ENCODE measurements at regions not wholly inside any gene's neighbourhood (a gene's known extent, or its start where the extent isn't known, plus 50 kb on each side); places are given as distances from the start of the nearest gene placed in this dataset.
A peak's percentile ranks its signal among the peaks of the same experiment; 100 is the strongest.

DNA sequence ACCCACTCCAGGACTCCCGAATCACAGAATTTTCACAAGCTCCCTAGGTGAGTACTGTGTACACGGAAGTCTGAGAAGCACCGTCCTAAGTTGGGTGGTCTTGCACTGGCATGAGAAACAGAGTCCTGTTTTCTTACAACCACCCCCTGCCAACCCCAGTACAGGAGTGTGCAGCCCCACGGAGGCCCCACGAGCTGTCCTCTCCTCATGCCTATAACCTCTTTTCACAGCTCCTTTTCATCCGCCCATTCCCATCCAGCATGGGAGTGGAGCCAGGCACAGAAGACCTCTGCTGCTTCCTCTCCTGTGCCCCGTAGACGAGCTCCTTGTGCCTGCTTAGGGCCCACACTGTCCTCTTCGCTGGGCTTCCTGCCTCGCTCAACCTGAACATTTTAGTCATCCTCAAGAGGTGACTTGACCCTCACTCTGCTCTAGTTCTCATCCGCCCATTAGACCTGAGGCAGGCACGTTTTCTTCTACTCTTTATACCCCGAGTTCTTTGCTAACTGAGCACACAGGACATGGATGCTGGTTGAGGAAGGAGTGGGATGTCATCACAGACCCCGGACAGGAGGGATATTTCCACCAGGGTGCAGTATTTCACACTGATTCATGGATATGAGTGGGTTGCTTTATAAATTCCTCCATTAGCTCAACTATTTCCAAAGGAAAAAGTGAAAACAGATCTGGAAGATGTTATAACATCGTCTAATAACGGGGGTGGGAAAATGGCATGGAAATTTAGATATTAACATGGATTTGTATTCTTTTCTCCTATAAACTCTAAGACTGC lies 160.5 kb downstream of the TTLL2 start:
- no peaks in the 10 kb centered on the region for H3K9me3 ChIP-seq
- no peak overlapping the region for H3K27ac ChIP-seq
- H3K9ac ChIP-seq (ENCODE audit: low read depth in 2 of 2, low read length in 2 of 2): no peak overlapping the region
- TF ChIP-seq, protein P1, sequence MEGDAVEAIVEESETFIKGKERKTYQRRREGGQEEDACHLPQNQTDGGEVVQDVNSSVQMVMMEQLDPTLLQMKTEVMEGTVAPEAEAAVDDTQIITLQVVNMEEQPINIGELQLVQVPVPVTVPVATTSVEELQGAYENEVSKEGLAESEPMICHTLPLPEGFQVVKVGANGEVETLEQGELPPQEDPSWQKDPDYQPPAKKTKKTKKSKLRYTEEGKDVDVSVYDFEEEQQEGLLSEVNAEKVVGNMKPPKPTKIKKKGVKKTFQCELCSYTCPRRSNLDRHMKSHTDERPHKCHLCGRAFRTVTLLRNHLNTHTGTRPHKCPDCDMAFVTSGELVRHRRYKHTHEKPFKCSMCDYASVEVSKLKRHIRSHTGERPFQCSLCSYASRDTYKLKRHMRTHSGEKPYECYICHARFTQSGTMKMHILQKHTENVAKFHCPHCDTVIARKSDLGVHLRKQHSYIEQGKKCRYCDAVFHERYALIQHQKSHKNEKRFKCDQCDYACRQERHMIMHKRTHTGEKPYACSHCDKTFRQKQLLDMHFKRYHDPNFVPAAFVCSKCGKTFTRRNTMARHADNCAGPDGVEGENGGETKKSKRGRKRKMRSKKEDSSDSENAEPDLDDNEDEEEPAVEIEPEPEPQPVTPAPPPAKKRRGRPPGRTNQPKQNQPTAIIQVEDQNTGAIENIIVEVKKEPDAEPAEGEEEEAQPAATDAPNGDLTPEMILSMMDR (IDR thresholded peaks at IDR 0.05): peak; percentile 14
- no peaks in the 10 kb centered on the region for H3K27me3 ChIP-seq
- H3K4me3 ChIP-seq: no peak overlapping the region
- H3K36me3 ChIP-seq: no peaks in the 10 kb centered on the region
- intact Hi-C loops (cut with DNase I): loop anchor here (5.0 kb wide), 1 partner anchor 412 kb away; no protein-coding TSS in a partner anchor
- DNase-seq: no peak
- H3K4me1 ChIP-seq: no peaks in the 10 kb centered on the region

- Histone ChIP-seq H3K9me3 (no peaks in the 10 kb centered on the region), H3K27ac (no peak overlapping the region), H3K4me1 (no peaks in the 10 kb centered on the region), H3K9ac (ENCODE audit: low read depth in 2 of 2, low read length in 2 of 2) (no peak overlapping the region), H3K36me3 (no peaks in the 10 kb centered on the region), H3K4me3 (no peak overlapping the region), H3K27me3 (no peaks in the 10 kb centered on the region)
- TF ChIP-seq, protein P1 (IDR thresholded peaks at IDR 0.05): no peak
- no peak for DNase-seq
- intact Hi-C loops (cut with DNase I): loop anchor here (5.0 kb wide), 1 partner anchor 409 kb away; no protein-coding TSS in a partner anchor
These were observed 163.1 kb downstream of the TTLL2 start for GRCh38 chr6:167487749-167488664.

DNA sequence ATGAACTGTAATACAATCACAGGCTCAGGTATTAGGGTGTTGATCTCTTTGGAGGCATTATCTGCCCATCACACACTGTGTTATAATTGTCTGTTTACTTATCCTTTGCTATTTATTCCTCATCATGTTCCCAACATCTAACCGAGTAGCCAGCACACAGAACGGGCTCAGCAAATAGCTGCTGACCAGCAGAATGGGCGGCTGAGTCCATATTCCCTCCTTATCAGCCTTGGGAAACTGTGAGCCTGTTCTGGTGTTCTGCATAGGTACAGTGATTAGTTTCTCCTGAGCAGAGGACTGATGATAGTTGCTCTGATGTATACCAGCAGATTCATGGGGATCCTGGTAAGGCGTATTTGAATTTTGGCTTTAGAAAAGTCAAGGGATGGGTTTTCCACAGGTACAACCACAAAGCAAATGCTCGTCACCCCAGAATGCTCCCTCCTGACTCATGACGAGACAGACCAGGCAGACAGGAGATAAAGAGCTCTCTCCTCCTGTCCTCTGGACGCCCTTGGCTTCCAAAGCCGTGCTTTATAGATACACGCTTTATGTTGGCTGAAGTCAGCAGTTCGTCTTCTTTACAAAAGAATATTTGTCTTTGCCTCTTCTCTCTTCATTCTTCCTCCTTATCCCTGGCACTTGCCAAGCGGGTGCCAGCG lies 166.7 kb downstream of the TTLL2 start:
- no peak overlapping the region for H3K27ac ChIP-seq
- no peaks in the 10 kb centered on the region for H3K36me3 ChIP-seq
- DNase-seq: no peak
- no peaks in the 10 kb centered on the region for H3K27me3 ChIP-seq
- H3K4me1 ChIP-seq: no peaks in the 10 kb centered on the region
- H3K9me3 ChIP-seq: no peaks in the 10 kb centered on the region
- no peak overlapping the region for H3K9ac ChIP-seq (ENCODE audit: low read depth in 2 of 2, low read length in 2 of 2)
- intact Hi-C loops (cut with DNase I): no loop called here
- TF ChIP-seq, protein P1 (IDR thresholded peaks at IDR 0.05): no peak
- H3K4me3 ChIP-seq: no peak overlapping the region

DNA sequence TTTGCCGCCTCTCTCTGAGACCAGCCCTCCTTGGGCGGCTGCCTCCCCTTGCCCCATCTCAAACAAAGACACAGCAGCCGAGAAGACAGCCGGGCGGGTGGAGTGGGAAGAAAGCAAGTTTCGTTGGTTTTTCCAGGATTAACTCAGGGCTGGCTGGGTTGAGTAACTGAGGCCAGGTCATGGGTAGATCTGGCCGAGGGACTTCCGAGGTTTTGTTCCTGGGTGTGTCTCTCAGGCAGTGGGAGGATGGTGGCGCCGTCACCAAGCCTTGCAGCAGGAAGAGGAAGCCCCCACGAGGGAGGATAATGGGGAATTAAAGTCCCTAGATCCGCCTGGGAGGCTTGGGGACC lies 167.2 kb downstream of the TTLL2 start:
- intact Hi-C loops (cut with DNase I): no loop called here
- no peak overlapping the region for H3K4me3 ChIP-seq
- no peaks in the 10 kb centered on the region for H3K27me3 ChIP-seq
- TF ChIP-seq, protein P1 (IDR thresholded peaks at IDR 0.05): no peak
- no peaks in the 10 kb centered on the region for H3K4me1 ChIP-seq
- no peaks in the 10 kb centered on the region for H3K36me3 ChIP-seq
- no peak overlapping the region for H3K27ac ChIP-seq
- no peak for DNase-seq
- H3K9ac ChIP-seq (ENCODE audit: low read depth in 2 of 2, low read length in 2 of 2): no peak overlapping the region
- no peaks in the 10 kb centered on the region for H3K9me3 ChIP-seq

GRCh38 chr6:167493310-167493709 lies 168.4 kb downstream of the TTLL2 start:
- no peak overlapping the region for H3K27ac ChIP-seq
- H3K4me1 ChIP-seq: no peaks in the 10 kb centered on the region
- H3K27me3 ChIP-seq: no peaks in the 10 kb centered on the region
- TF ChIP-seq, protein P1 (IDR thresholded peaks at IDR 0.05): no peak
- H3K36me3 ChIP-seq: no peaks in the 10 kb centered on the region
- DNase-seq: no peak
- intact Hi-C loops (cut with DNase I): no loop called here
- no peaks in the 10 kb centered on the region for H3K9me3 ChIP-seq
- no peak overlapping the region for H3K4me3 ChIP-seq
- no peak overlapping the region for H3K9ac ChIP-seq (ENCODE audit: low read depth in 2 of 2, low read length in 2 of 2)

Measured in colonic mucosa (tissue), 4 donors.